Neural progenitor cell (in vitro differentiated cells): ENCODE measurements at regions not wholly inside any gene's neighbourhood (a gene's known extent, or its start where the extent isn't known, plus 50 kb on each side); places are given as distances from the start of the nearest gene placed in this dataset.
A peak's percentile ranks its signal among the peaks of the same experiment; 100 is the strongest.

ENCODE experiments used
- DNase-seq: peaks from one replicate; pipeline ENCODE4 v3.0.0-alpha.2; 2016; ENCODE audit warnings: low spot score
- H2AFZ ChIP-seq: fragments of 200-600 bp; sonication (generic); replicated peaks from 2 replicates; pipeline ENCODE4 v1.6.1; 2016; ENCODE audit warnings: antibody characterized with exemption
- H3F3A ChIP-seq: fragments of 200-600 bp; sonication (generic); 2 replicates; pipeline ENCODE4 v1.6.1; 2016; ENCODE audit warnings: antibody characterized with exemption, low read depth
- H3K27ac ChIP-seq: fragments of 200-600 bp; sonication (generic); 2 replicates; pipeline ENCODE4 v1.5.1; 2016; ENCODE audit warnings: mild to moderate bottlenecking
- H3K27me3 ChIP-seq: fragments of 200-600 bp; sonication (generic); 2 replicates; pipeline ENCODE4 v1.6.1; 2016; ENCODE audit warnings: mild to moderate bottlenecking, moderate library complexity
- H3K36me3 ChIP-seq: fragments of 200-600 bp; sonication (generic); 2 replicates; pipeline ENCODE4 v1.5.1; 2016
- H3K4me1 ChIP-seq: fragments of 200-600 bp; sonication (generic); 2 replicates; pipeline ENCODE4 v1.6.1; 2016; ENCODE audit warnings: mixed run types
- H3K4me2 ChIP-seq: fragments of 200-600 bp; sonication (generic); 2 replicates; pipeline ENCODE4 v1.6.1; 2016
- H3K4me3 ChIP-seq: fragments of 200-600 bp; sonication (generic); 2 replicates; pipeline ENCODE4 v1.5.1; 2016
- H3K79me2 ChIP-seq: fragments of 200-600 bp; sonication (generic); 2 replicates; pipeline ENCODE4 v1.6.1; 2016; ENCODE audit warnings: low read depth
- H3K9ac ChIP-seq: fragments of 200-600 bp; sonication (generic); 2 replicates; pipeline ENCODE4 v1.6.1; 2016
- H3K9me3 ChIP-seq: fragments of 200-600 bp; sonication (generic); 2 replicates; pipeline ENCODE4 v1.5.1; 2016; ENCODE audit warnings: low read depth
- H4K20me1 ChIP-seq: fragments of 200-600 bp; sonication (generic); 2 replicates; pipeline ENCODE4 v1.6.1; 2016; ENCODE audit warnings: low read depth
- H3K27ac Mint-ChIP-seq: 3 replicates; pipeline ENCODE4 v1.8.0; 2021; ENCODE audit warnings: mixed read lengths
- H3K27me3 Mint-ChIP-seq: 2 replicates; pipeline ENCODE4 v1.8.0; 2022; ENCODE audit warnings: low read depth, mild to moderate bottlenecking, inconsistent platforms, moderate library complexity, mixed read lengths; ENCODE audit not compliant: insufficient read depth
- H3K36me3 Mint-ChIP-seq: 3 replicates; pipeline ENCODE4 v1.8.0; 2021; ENCODE audit warnings: mixed read lengths
- H3K4me1 Mint-ChIP-seq: 3 replicates; pipeline ENCODE4 v1.8.0; 2021; ENCODE audit warnings: mixed read lengths
- H3K4me3 Mint-ChIP-seq: 3 replicates; pipeline ENCODE4 v1.8.0; 2021; ENCODE audit warnings: mild to moderate bottlenecking, moderate library complexity, mixed read lengths
- H3K9me3 Mint-ChIP-seq: 3 replicates; pipeline ENCODE4 v1.8.0; 2020; ENCODE audit warnings: mixed read lengths
- CTCF ChIP-seq: fragments of 200-600 bp; sonication (generic); IDR thresholded peaks from 2 replicates; pipeline ENCODE4 v1.5.1; 2017; ENCODE audit warnings: antibody characterized with exemption, mild to moderate bottlenecking
- EZH2 ChIP-seq: fragments of 200-600 bp; sonication (generic); IDR thresholded peaks from 2 replicates; pipeline ENCODE4 v1.6.1; 2017; ENCODE audit warnings: antibody characterized with exemption, mild to moderate bottlenecking, moderate library complexity
- EZH2phosphoT487 ChIP-seq: fragments of 200-600 bp; sonication (generic); IDR thresholded peaks from 2 replicates; pipeline ENCODE4 v1.6.1; 2017; ENCODE audit warnings: antibody characterized with exemption

GRCh38 chr6:10144772-10145171, 270.1 kb downstream of the TFAP2A start:
- Mint-ChIP-seq H3K27me3 (no peaks in the 10 kb centered on the region), H3K36me3 (no peaks in the 10 kb centered on the region), H3K9me3 (no peaks in the 10 kb centered on the region), H3K27ac (no peak overlapping the region), H3K4me3 (no peak overlapping the region), H3K4me1 (peaks cover 5% of the 10 kb centered on the region)
- no peaks in the 10 kb centered on the region for H3K9me3 ChIP-seq
- H3K27me3 ChIP-seq: no peaks in the 10 kb centered on the region
- H3F3A ChIP-seq: peaks cover 7% of the 10 kb centered on the region
- H2AFZ ChIP-seq: no peak overlapping the region
- no peak overlapping the region for H3K27ac ChIP-seq
- no peak overlapping the region for H3K9ac ChIP-seq
- no peak for DNase-seq
- no peaks in the 10 kb centered on the region for H3K79me2 ChIP-seq
- no peaks in the 10 kb centered on the region for H4K20me1 ChIP-seq
- peaks cover 20% of the 10 kb centered on the region for H3K4me1 ChIP-seq
- H3K36me3 ChIP-seq: no peaks in the 10 kb centered on the region
- TF ChIP-seq EZH2phosphoT487 (no peak), EZH2 (no peak), CTCF (no peak)
- H3K4me3 ChIP-seq: no peak overlapping the region
- H3K4me2 ChIP-seq: no peak overlapping the region

- H3K27me3 Mint-ChIP-seq: no peaks in the 10 kb centered on the region
- peaks cover 21% of the 10 kb centered on the region for H3K4me1 ChIP-seq
- H3K27me3 ChIP-seq: no peaks in the 10 kb centered on the region
- no peak overlapping the region for H3K4me3 Mint-ChIP-seq
- H3K79me2 ChIP-seq: no peaks in the 10 kb centered on the region
- H3K9me3 ChIP-seq: no peaks in the 10 kb centered on the region
- no peak overlapping the region for H3K9ac ChIP-seq
- no peak overlapping the region for H3K27ac Mint-ChIP-seq
- no peak overlapping the region for H3K4me3 ChIP-seq
- no peaks in the 10 kb centered on the region for H3K36me3 Mint-ChIP-seq
- H3K4me1 Mint-ChIP-seq: peaks cover 4% of the 10 kb centered on the region
- no peaks in the 10 kb centered on the region for H4K20me1 ChIP-seq
- no peaks in the 10 kb centered on the region for H3K36me3 ChIP-seq
- no peak overlapping the region for H2AFZ ChIP-seq
- TF ChIP-seq EZH2phosphoT487: no peak
- no peak for TF ChIP-seq CTCF
- no peak for TF ChIP-seq EZH2
- H3K4me2 ChIP-seq: no peak overlapping the region
- peaks cover 4% of the 10 kb centered on the region for H3K9me3 Mint-ChIP-seq
- H3K27ac ChIP-seq: no peak overlapping the region
- DNase-seq: no peak
- peaks cover 20% of the 10 kb centered on the region for H3F3A ChIP-seq
Measured at GRCh38 chr6:10141746-10142443, 273.0 kb downstream of the TFAP2A start.

GRCh38 chr6:10140824-10141223, 274.1 kb downstream of the TFAP2A start:
- peaks cover 3% of the 10 kb centered on the region for H3K4me1 Mint-ChIP-seq
- H3K79me2 ChIP-seq: no peaks in the 10 kb centered on the region
- no peaks in the 10 kb centered on the region for H3K9me3 ChIP-seq
- no peaks in the 10 kb centered on the region for H3K36me3 ChIP-seq
- DNase-seq: no peak
- no peak overlapping the region for H3K4me3 Mint-ChIP-seq
- peak overlapping the region; percentile 15 for H2AFZ ChIP-seq
- peaks cover 21% of the 10 kb centered on the region for H3K4me1 ChIP-seq
- H3K27ac Mint-ChIP-seq: no peak overlapping the region
- no peaks in the 10 kb centered on the region for H4K20me1 ChIP-seq
- no peak overlapping the region for H3K4me2 ChIP-seq
- H3F3A ChIP-seq: peaks cover 20% of the 10 kb centered on the region
- peaks cover 4% of the 10 kb centered on the region for H3K9me3 Mint-ChIP-seq
- no peaks in the 10 kb centered on the region for H3K27me3 Mint-ChIP-seq
- H3K36me3 Mint-ChIP-seq: no peaks in the 10 kb centered on the region
- H3K9ac ChIP-seq: no peak overlapping the region
- no peak overlapping the region for H3K4me3 ChIP-seq
- no peak for TF ChIP-seq CTCF
- H3K27ac ChIP-seq: no peak overlapping the region
- no peaks in the 10 kb centered on the region for H3K27me3 ChIP-seq
